CD8-positive, alpha-beta memory T cell (primary cell): ENCODE measurements at regions not wholly inside any gene's neighbourhood (a gene's known extent, or its start where the extent isn't known, plus 50 kb on each side); places are given as distances from the start of the nearest gene placed in this dataset.

Source experiments
- CTCF ChIA-PET: fragments of 350-600 bp; sonication (Branson Sonifier 250); formaldehyde crosslinking; loops from one replicate; lab custom pipeline; 2021; ENCODE audit warnings: antibody characterized with exemption; lab: Charles Lee
- POLR2A ChIA-PET: fragments of 350-600 bp; sonication (Branson Sonifier 250); formaldehyde crosslinking; loops from one replicate; lab custom pipeline; 2021; ENCODE audit warnings: antibody characterized with exemption; lab: Charles Lee
- DNase-seq, 5 donors: peaks; one replicate each; pipeline versions ENCODE4 v3.0.0 to v3.0.0-alpha.2; 2020 to 2022; ENCODE audit warnings: mixed read lengths in 1 of 5
- H3K27ac ChIP-seq: one replicate; pipeline ENCODE4 v1.7.0; 2013; ENCODE audit warnings: low read depth, mild to moderate bottlenecking, low read length, moderate library complexity
- H3K27me3 ChIP-seq: 2 replicates; pipeline ENCODE4 v1.7.0; 2013; ENCODE audit warnings: low read length, mild to moderate bottlenecking; ENCODE audit not compliant: insufficient read depth, poor library complexity, severe bottlenecking
- H3K36me3 ChIP-seq: 2 replicates; pipeline ENCODE4 v1.7.0; 2013; ENCODE audit warnings: mild to moderate bottlenecking, low read length, moderate library complexity; ENCODE audit not compliant: insufficient read depth
- H3K4me1 ChIP-seq: 2 replicates; pipeline ENCODE4 v1.7.0; 2013; ENCODE audit warnings: mild to moderate bottlenecking, low read length, moderate library complexity; ENCODE audit not compliant: insufficient read depth
- H3K4me3 ChIP-seq: 2 replicates; pipeline ENCODE4 v1.7.0; 2013; ENCODE audit warnings: mild to moderate bottlenecking, low read length
- H3K9me3 ChIP-seq: 2 replicates; pipeline ENCODE4 v1.7.0; 2013; ENCODE audit warnings: mild to moderate bottlenecking, low read length
- H3K27ac Mint-ChIP-seq, 8 donors: one replicate each; pipeline ENCODE4 v1.8.0; 2020 to 2021; ENCODE audit warnings: mixed read lengths in 8 of 8, mild to moderate bottlenecking in 6 of 8, inconsistent platforms in 3 of 8, moderate library complexity in 3 of 8
- H3K27me3 Mint-ChIP-seq, 2 donors: one replicate each; pipeline ENCODE4 v1.8.0; 2020 to 2021; ENCODE audit warnings: mixed read lengths in 2 of 2, mild to moderate bottlenecking in 1 of 2, moderate library complexity in 1 of 2
- H3K36me3 Mint-ChIP-seq, 3 donors: one replicate each; pipeline ENCODE4 v1.8.0; 2020 to 2021; ENCODE audit warnings: mixed read lengths in 3 of 3, inconsistent platforms in 1 of 3, mild to moderate bottlenecking in 1 of 3
- H3K4me1 Mint-ChIP-seq, 3 donors: one replicate each; pipeline ENCODE4 v1.8.0; 2020 to 2021; ENCODE audit warnings: mixed read lengths in 3 of 3, inconsistent platforms in 1 of 3, mild to moderate bottlenecking in 1 of 3
- H3K4me3 Mint-ChIP-seq, 7 donors: one replicate each; pipeline ENCODE4 v1.8.0; 2020 to 2021; ENCODE audit warnings: mixed read lengths in 7 of 7, mild to moderate bottlenecking in 6 of 7, moderate library complexity in 4 of 7, inconsistent platforms in 2 of 7
- H3K9me3 Mint-ChIP-seq, 5 donors: one replicate each; pipeline ENCODE4 v1.8.0; 2020 to 2022; ENCODE audit warnings: mixed read lengths in 5 of 5, mild to moderate bottlenecking in 3 of 5, moderate library complexity in 2 of 5, inconsistent platforms in 1 of 5

- Mint-ChIP-seq H3K27ac (no peak overlapping the region), H3K4me1 (no peaks in the 10 kb centered on the region), H3K36me3 (no peaks in the 10 kb centered on the region), H3K27me3 (peaks cover 4% of the 10 kb centered on the region in 2 donors), H3K4me3 (no peak overlapping the region), H3K9me3 (peaks cover 0 to 13% (median 0%) of the 10 kb centered on the region in 5 donors)
- POLR2A ChIA-PET, result no interaction called here
- Histone ChIP-seq H3K4me3 (no peak overlapping the region), H3K27ac (no peak overlapping the region), H3K36me3 (no peaks in the 10 kb centered on the region), H3K4me1 (no peaks in the 10 kb centered on the region), H3K27me3 (no peaks in the 10 kb centered on the region), H3K9me3 (no peaks in the 10 kb centered on the region)
- DNase-seq, result no peak
- CTCF ChIA-PET, result no interaction called here
Observed at GRCh38 chr5:111948092-111948841, 191.3 kb upstream of the NREP start.

- Histone ChIP-seq H3K27ac (no peak overlapping the region), H3K4me3 (no peak overlapping the region), H3K9me3 (no peaks in the 10 kb centered on the region), H3K36me3 (no peaks in the 10 kb centered on the region), H3K27me3 (no peaks in the 10 kb centered on the region), H3K4me1 (no peaks in the 10 kb centered on the region)
- Mint-ChIP-seq H3K4me1 (no peaks in the 10 kb centered on the region), H3K36me3 (no peaks in the 10 kb centered on the region), H3K4me3 (no peak overlapping the region), H3K27me3 (peaks cover 4% of the 10 kb centered on the region in 2 donors), H3K27ac (no peak overlapping the region), H3K9me3 (peaks cover 0 to 15% (median 0%) of the 10 kb centered on the region in 5 donors)
- POLR2A ChIA-PET, result no interaction called here
- no peak for DNase-seq
- CTCF ChIA-PET, result no interaction called here
Observed at GRCh38 chr5:111946556-111946955, 189.6 kb upstream of the NREP start.

- ChIA-PET POLR2A (no interaction called here), CTCF (no interaction called here)
- Mint-ChIP-seq H3K4me3 (no peak overlapping the region), H3K27me3 (peaks cover 4 to 5% of the 10 kb centered on the region in 2 donors), H3K9me3 (peaks cover 0 to 15% (median 0%) of the 10 kb centered on the region in 5 donors), H3K27ac (no peak overlapping the region), H3K36me3 (no peaks in the 10 kb centered on the region), H3K4me1 (no peaks in the 10 kb centered on the region)
- Histone ChIP-seq H3K9me3 (no peaks in the 10 kb centered on the region), H3K27ac (no peak overlapping the region), H3K36me3 (no peaks in the 10 kb centered on the region), H3K4me3 (no peak overlapping the region), H3K4me1 (no peaks in the 10 kb centered on the region), H3K27me3 (no peaks in the 10 kb centered on the region)
- no peak for DNase-seq
Observed at GRCh38 chr5:111945535-111945934, 188.5 kb upstream of the NREP start.

GRCh38 chr5:111942661-111943401, 185.8 kb upstream of the NREP start:
- H3K36me3 Mint-ChIP-seq, result no peaks in the 10 kb centered on the region
- Histone ChIP-seq H3K9me3 (no peaks in the 10 kb centered on the region), H3K4me3 (no peak overlapping the region), H3K27ac (no peak overlapping the region), H3K27me3 (no peaks in the 10 kb centered on the region), H3K4me1 (no peaks in the 10 kb centered on the region), H3K36me3 (no peaks in the 10 kb centered on the region)
- ChIA-PET CTCF (no interaction called here), POLR2A (no interaction called here)
- peaks cover 0 to 9% (median under 1%) of the 10 kb centered on the region in 5 donors for H3K9me3 Mint-ChIP-seq
- H3K27ac Mint-ChIP-seq, result no peak overlapping the region
- no peak for DNase-seq
- H3K27me3 Mint-ChIP-seq, result peaks cover 3 to 4% of the 10 kb centered on the region in 2 donors
- no peak overlapping the region for H3K4me3 Mint-ChIP-seq
- no peaks in the 10 kb centered on the region for H3K4me1 Mint-ChIP-seq

GRCh38 chr5:111942201-111942600, 185.2 kb upstream of the NREP start:
- Mint-ChIP-seq H3K27me3 (peaks cover 3 to 4% of the 10 kb centered on the region in 2 donors), H3K36me3 (no peaks in the 10 kb centered on the region), H3K9me3 (peaks cover 0 to 7% (median 2%) of the 10 kb centered on the region in 5 donors), H3K4me1 (no peaks in the 10 kb centered on the region), H3K27ac (no peak overlapping the region), H3K4me3 (no peak overlapping the region)
- H3K9me3 ChIP-seq, result no peaks in the 10 kb centered on the region
- ChIA-PET CTCF (no interaction called here), POLR2A (no interaction called here)
- no peak overlapping the region for H3K4me3 ChIP-seq
- no peaks in the 10 kb centered on the region for H3K4me1 ChIP-seq
- DNase-seq, result no peak
- no peak overlapping the region for H3K27ac ChIP-seq
- H3K27me3 ChIP-seq, result no peaks in the 10 kb centered on the region
- H3K36me3 ChIP-seq, result no peaks in the 10 kb centered on the region

GRCh38 chr5:111937094-111937493, 180.1 kb upstream of the NREP start:
- Mint-ChIP-seq H3K27me3 (peaks cover 3 to 4% of the 10 kb centered on the region in 2 donors), H3K4me1 (no peaks in the 10 kb centered on the region), H3K36me3 (no peaks in the 10 kb centered on the region), H3K9me3 (peaks cover 0 to 5% (median 0%) of the 10 kb centered on the region in 5 donors), H3K27ac (no peak overlapping the region), H3K4me3 (no peak overlapping the region)
- POLR2A ChIA-PET, result no interaction called here
- no peaks in the 10 kb centered on the region for H3K4me1 ChIP-seq
- no peak overlapping the region for H3K27ac ChIP-seq
- H3K27me3 ChIP-seq, result no peaks in the 10 kb centered on the region
- CTCF ChIA-PET, result no interaction called here
- no peak overlapping the region for H3K4me3 ChIP-seq
- no peaks in the 10 kb centered on the region for H3K36me3 ChIP-seq
- DNase-seq, result no peak
- H3K9me3 ChIP-seq, result no peaks in the 10 kb centered on the region

GRCh38 chr5:111935835-111936234, 178.8 kb upstream of the NREP start:
- Histone ChIP-seq H3K9me3 (no peaks in the 10 kb centered on the region), H3K27me3 (no peaks in the 10 kb centered on the region), H3K27ac (no peak overlapping the region), H3K36me3 (no peaks in the 10 kb centered on the region), H3K4me3 (no peak overlapping the region), H3K4me1 (no peaks in the 10 kb centered on the region)
- H3K9me3 Mint-ChIP-seq, result peaks cover 0 to 5% (median 0%) of the 10 kb centered on the region in 5 donors
- POLR2A ChIA-PET, result no interaction called here
- peaks cover 3 to 4% of the 10 kb centered on the region in 2 donors for H3K27me3 Mint-ChIP-seq
- no peak overlapping the region for H3K4me3 Mint-ChIP-seq
- no peaks in the 10 kb centered on the region for H3K4me1 Mint-ChIP-seq
- no peaks in the 10 kb centered on the region for H3K36me3 Mint-ChIP-seq
- CTCF ChIA-PET, result no interaction called here
- no peak overlapping the region for H3K27ac Mint-ChIP-seq
- no peak for DNase-seq

GRCh38 chr5:111935009-111935408, 178.0 kb upstream of the NREP start:
- POLR2A ChIA-PET, result no interaction called here
- H3K4me1 Mint-ChIP-seq, result no peaks in the 10 kb centered on the region

More at GRCh38 chr5:111935009-111935408, 178.0 kb upstream of the NREP start:
- Histone ChIP-seq H3K4me1 (no peaks in the 10 kb centered on the region), H3K27ac (no peak overlapping the region), H3K36me3 (no peaks in the 10 kb centered on the region), H3K9me3 (no peaks in the 10 kb centered on the region), H3K27me3 (no peaks in the 10 kb centered on the region), H3K4me3 (no peak overlapping the region)
- no peak overlapping the region for H3K4me3 Mint-ChIP-seq
- CTCF ChIA-PET, result interaction anchor here (0.6 kb wide), 1 partner anchor 158 kb away, joined by 3 read pairs; no protein-coding TSS in a partner anchor
- H3K9me3 Mint-ChIP-seq, result peaks cover 0 to 5% (median 0%) of the 10 kb centered on the region in 5 donors
- no peak for DNase-seq
- H3K36me3 Mint-ChIP-seq, result no peaks in the 10 kb centered on the region
- H3K27me3 Mint-ChIP-seq, result peaks cover 2 to 4% of the 10 kb centered on the region in 2 donors
- no peak overlapping the region for H3K27ac Mint-ChIP-seq
